HK-2 (cell line): ENCODE measurements at regions not wholly inside any gene's neighbourhood (a gene's known extent, or its start where the extent isn't known, plus 50 kb on each side); places are given as distances from the start of the nearest gene placed in this dataset.
"Not testable (repeated sequence)": the region's sequence is repeated elsewhere in the genome, so short reads cannot be mapped to it uniquely, and the experiment has no call there.

ENCODE experiments used
- DNase-seq: peaks from one replicate; pipeline ENCODE4 v3.0.0-alpha.2; 2018; ENCODE audit not compliant: unreplicated experiment

- DNase-seq, result no peak
Measured at GRCh38 chr21:15119486-15119885, 54.7 kb upstream of the NRIP1 start.

GRCh38 chr21:15121097-15121654, 56.4 kb upstream of the NRIP1 start:
- DNase-seq, result no peak

GRCh38 chr21:15121655-15122120, 56.9 kb upstream of the NRIP1 start:
- DNase-seq, result no peak

- no peak for DNase-seq
Measured at GRCh38 chr21:15122241-15122640, 57.4 kb upstream of the NRIP1 start.

- DNase-seq, result no peak
Measured at GRCh38 chr21:15124731-15125130, 59.9 kb upstream of the NRIP1 start.

- no peak for DNase-seq
Measured at GRCh38 chr21:15126948-15127347, 62.1 kb upstream of the NRIP1 start.

- DNase-seq, result no peak
Measured at GRCh38 chr21:15127437-15127836, 62.6 kb upstream of the NRIP1 start.

GRCh38 chr21:15128267-15128666, 63.5 kb upstream of the NRIP1 start:
- no peak for DNase-seq

GRCh38 chr21:15128714-15129113, 63.9 kb upstream of the NRIP1 start:
- DNase-seq, result not testable (repeated sequence)

GRCh38 chr21:15130326-15130725, 65.5 kb upstream of the NRIP1 start:
- DNase-seq, result no peak

GRCh38 chr21:15130751-15131150, 66.0 kb upstream of the NRIP1 start:
- no peak for DNase-seq

- no peak for DNase-seq
Measured at GRCh38 chr21:15132781-15133180, 68.0 kb upstream of the NRIP1 start.

GRCh38 chr21:15134701-15135470, 70.1 kb upstream of the NRIP1 start:
- no peak for DNase-seq

- no peak for DNase-seq
Measured at GRCh38 chr21:15135867-15136629, 71.2 kb upstream of the NRIP1 start.

- DNase-seq, result no peak
Measured at GRCh38 chr21:15138490-15138889, 73.7 kb upstream of the NRIP1 start.

- no peak for DNase-seq
Measured at GRCh38 chr21:15139898-15140297, 75.1 kb upstream of the NRIP1 start.

- no peak for DNase-seq
Measured at GRCh38 chr21:15140321-15141019, 75.7 kb upstream of the NRIP1 start.

- DNase-seq, result no peak
Measured at GRCh38 chr21:15141261-15141970, 76.6 kb upstream of the NRIP1 start.

- DNase-seq, result no peak
Measured at GRCh38 chr21:15144026-15144425, 79.2 kb upstream of the NRIP1 start.

- DNase-seq, result no peak
Measured at GRCh38 chr21:15148437-15148836, 83.6 kb upstream of the NRIP1 start.

GRCh38 chr21:15149600-15150224, 84.9 kb upstream of the NRIP1 start:
- no peak for DNase-seq
